ENCODE measurements at regions not wholly inside any gene's neighbourhood (a gene's known extent, or its start where the extent isn't known, plus 50 kb on each side); places are given as distances from the start of the nearest gene placed in this dataset.
"Not testable (repeated sequence)": the region's sequence is repeated elsewhere in the genome, so short reads cannot be mapped to it uniquely, and the experiment has no call there.

- no peak for DNase-seq
Measured at GRCh38 chr17:14595656-14596055, 294.8 kb downstream of the HS3ST3B1 start.

GRCh38 chr17:14594690-14595089, 293.8 kb downstream of the HS3ST3B1 start:
- DNase-seq: no peak

- no peak for DNase-seq
Measured at GRCh38 chr17:14593956-14594355, 293.1 kb downstream of the HS3ST3B1 start.

- no peak for DNase-seq
Measured at GRCh38 chr17:14590459-14591250, 289.8 kb downstream of the HS3ST3B1 start.

- DNase-seq: no peak
Measured at GRCh38 chr17:14585099-14585498, 284.2 kb downstream of the HS3ST3B1 start.

- DNase-seq: no peak
Measured at GRCh38 chr17:14582996-14583395, 282.1 kb downstream of the HS3ST3B1 start.

GRCh38 chr17:14581186-14581830, 280.4 kb downstream of the HS3ST3B1 start:
- DNase-seq: no peak

GRCh38 chr17:14580499-14580898, 279.6 kb downstream of the HS3ST3B1 start:
- DNase-seq: no peak

- no peak for DNase-seq
Measured at GRCh38 chr17:14579716-14580115, 278.8 kb downstream of the HS3ST3B1 start.

- DNase-seq: no peak
Measured at GRCh38 chr17:14575471-14575953, 274.6 kb downstream of the HS3ST3B1 start.

GRCh38 chr17:14560325-14560724, 259.4 kb downstream of the HS3ST3B1 start:
- not testable (repeated sequence) for DNase-seq

GRCh38 chr17:14559264-14560119, 258.6 kb downstream of the HS3ST3B1 start:
- DNase-seq: no peak

- DNase-seq: no peak
Measured at GRCh38 chr17:14557480-14557879, 256.6 kb downstream of the HS3ST3B1 start.

- no peak for DNase-seq
Measured at GRCh38 chr17:14553847-14554246, 253.0 kb downstream of the HS3ST3B1 start.

- DNase-seq: no peak
Measured at GRCh38 chr17:14552306-14552705, 251.4 kb downstream of the HS3ST3B1 start.

- DNase-seq: no peak
Measured at GRCh38 chr17:14547556-14547955, 246.7 kb downstream of the HS3ST3B1 start.

GRCh38 chr17:14547016-14547415, 246.1 kb downstream of the HS3ST3B1 start:
- no peak for DNase-seq

GRCh38 chr17:14545156-14545906, 244.4 kb downstream of the HS3ST3B1 start:
- no peak for DNase-seq

GRCh38 chr17:14541714-14542113, 240.8 kb downstream of the HS3ST3B1 start:
- DNase-seq: no peak

- no peak for DNase-seq
Measured at GRCh38 chr17:14539801-14540200, 238.9 kb downstream of the HS3ST3B1 start.

- DNase-seq: not testable (repeated sequence)
Measured at GRCh38 chr17:14532242-14532641, 231.4 kb downstream of the HS3ST3B1 start.

All from NCI-H1694 treated with DMSO at 0.1 percent for 48 hours (cell line).